NT2/D1 (cell line): ENCODE measurements at regions not wholly inside any gene's neighbourhood (a gene's known extent, or its start where the extent isn't known, plus 50 kb on each side); places are given as distances from the start of the nearest gene placed in this dataset.

Experiments
- YY1 ChIP-seq: IDR thresholded peaks from 2 replicates; pipeline ENCODE4 v1.6.1; 2011; ENCODE audit not compliant: insufficient read length, insufficient read depth
- ZNF274 ChIP-seq: IDR thresholded peaks from 2 replicates; pipeline ENCODE4 v1.6.1; 2011; ENCODE audit warnings: mild to moderate bottlenecking, low read depth, low read length

DNA sequence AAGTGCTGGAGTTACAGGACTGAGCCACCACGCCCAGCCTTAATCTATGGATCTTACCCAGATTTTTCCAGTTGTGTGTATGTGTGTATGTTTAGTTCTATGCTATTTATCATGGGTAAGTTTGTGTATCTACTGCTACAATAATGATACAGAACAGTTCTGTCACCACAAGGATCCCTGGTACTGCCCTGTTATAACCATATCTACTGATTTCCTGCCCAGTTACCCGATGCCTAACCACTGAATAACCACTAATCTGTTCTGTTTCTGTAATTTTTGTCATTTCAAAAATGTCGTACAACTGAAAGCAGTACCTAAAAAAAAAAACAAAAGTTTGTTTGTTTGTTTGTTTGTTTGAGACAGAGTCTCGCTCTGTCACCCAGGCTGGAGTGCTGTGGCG lies 123.7 kb upstream of the RAP2B start:
- TF ChIP-seq ZNF274 (no peak), YY1 (no peak)
